ENCODE measurements at regions not wholly inside any gene's neighbourhood (a gene's known extent, or its start where the extent isn't known, plus 50 kb on each side); places are given as distances from the start of the nearest gene placed in this dataset.
"Not testable (repeated sequence)": the region's sequence is repeated elsewhere in the genome, so short reads cannot be mapped to it uniquely, and the experiment has no call there.

GRCh38 chr2:31810200-31810917 lies 200.4 kb downstream of the MEMO1 start:
- H3K4me1 ChIP-seq (ENCODE audit: insufficient read depth, low read length): no peaks in the 10 kb centered on the region
- Mint-ChIP-seq H3K4me3 (ENCODE audit: unreplicated experiment) (no peak overlapping the region), H3K4me1 (ENCODE audit: low read depth, unreplicated experiment) (peaks cover 9% of the 10 kb centered on the region), H3K9me3 (ENCODE audit: unreplicated experiment) (no peaks in the 10 kb centered on the region), H3K36me3 (ENCODE audit: low read depth, unreplicated experiment) (no peaks in the 10 kb centered on the region), H3K27me3 (ENCODE audit: low read depth, unreplicated experiment) (no peaks in the 10 kb centered on the region), H3K27ac (ENCODE audit: unreplicated experiment) (no peak overlapping the region)
- H3K4me2 ChIP-seq (ENCODE audit: low read length): no peak overlapping the region
- no peak overlapping the region for H2AFZ ChIP-seq (ENCODE audit: low read depth, low read length)
- no peaks in the 10 kb centered on the region for H3K9me3 ChIP-seq (ENCODE audit: insufficient read depth, low read depth, low read length)
- DNase-seq (ENCODE audit: low read depth) (no peak), FAIRE-seq (no peak)
- H4K20me1 ChIP-seq (ENCODE audit: insufficient read depth, low read length): no peaks in the 10 kb centered on the region
- no peak overlapping the region for H3K4me3 ChIP-seq (ENCODE audit: insufficient read depth, low read depth, low read length)
- no peaks in the 10 kb centered on the region for H3K36me3 ChIP-seq (ENCODE audit: insufficient read depth, low read length)
- H3K79me2 ChIP-seq (ENCODE audit: insufficient read depth, low read length): no peaks in the 10 kb centered on the region
- no peak overlapping the region for H3K9ac ChIP-seq (ENCODE audit: low read length)
- no peak overlapping the region for H3K27ac ChIP-seq (ENCODE audit: low read depth, low read length)
- no peaks in the 10 kb centered on the region for H3K27me3 ChIP-seq (ENCODE audit: insufficient read depth, low read length)
- TF ChIP-seq CTCF (IDR thresholded peaks at IDR 0.05; ENCODE audit: insufficient read depth, low read depth, low read length): no peak
- no peak for TF ChIP-seq EZH2 (IDR thresholded peaks at IDR 0.05; ENCODE audit: insufficient read depth, low read length)

GRCh38 chr2:31805688-31806087 lies 205.1 kb downstream of the MEMO1 start:
- Histone ChIP-seq H4K20me1 (ENCODE audit: insufficient read depth, low read length) (no peaks in the 10 kb centered on the region), H3K4me2 (ENCODE audit: low read length) (no peak overlapping the region), H3K36me3 (ENCODE audit: insufficient read depth, low read length) (no peaks in the 10 kb centered on the region), H3K27ac (ENCODE audit: low read depth, low read length) (no peak overlapping the region), H3K9ac (ENCODE audit: low read length) (no peak overlapping the region), H2AFZ (ENCODE audit: low read depth, low read length) (no peak overlapping the region), H3K9me3 (ENCODE audit: insufficient read depth, low read depth, low read length) (no peaks in the 10 kb centered on the region), H3K4me3 (ENCODE audit: insufficient read depth, low read depth, low read length) (no peak overlapping the region), H3K27me3 (ENCODE audit: insufficient read depth, low read length) (no peaks in the 10 kb centered on the region), H3K79me2 (ENCODE audit: insufficient read depth, low read length) (no peaks in the 10 kb centered on the region), H3K4me1 (ENCODE audit: insufficient read depth, low read length) (no peaks in the 10 kb centered on the region)
- Mint-ChIP-seq H3K9me3 (ENCODE audit: unreplicated experiment) (peaks cover 4% of the 10 kb centered on the region), H3K4me3 (ENCODE audit: unreplicated experiment) (no peak overlapping the region), H3K27me3 (ENCODE audit: low read depth, unreplicated experiment) (no peaks in the 10 kb centered on the region), H3K4me1 (ENCODE audit: low read depth, unreplicated experiment) (no peaks in the 10 kb centered on the region), H3K27ac (ENCODE audit: unreplicated experiment) (no peak overlapping the region), H3K36me3 (ENCODE audit: low read depth, unreplicated experiment) (no peaks in the 10 kb centered on the region)
- TF ChIP-seq EZH2 (IDR thresholded peaks at IDR 0.05; ENCODE audit: insufficient read depth, low read length) (no peak), CTCF (IDR thresholded peaks at IDR 0.05; ENCODE audit: insufficient read depth, low read depth, low read length) (no peak)
- FAIRE-seq (no peak), DNase-seq (ENCODE audit: low read depth) (no peak)

- not testable (repeated sequence) for H3K4me2 ChIP-seq (ENCODE audit: low read length); H3K4me1 ChIP-seq (ENCODE audit: insufficient read depth, low read length); H3K9me3 ChIP-seq (ENCODE audit: insufficient read depth, low read depth, low read length); DNase-seq (ENCODE audit: low read depth); FAIRE-seq; H4K20me1 ChIP-seq (ENCODE audit: insufficient read depth, low read length); H3K9ac ChIP-seq (ENCODE audit: low read length); H3K4me3 ChIP-seq (ENCODE audit: insufficient read depth, low read depth, low read length); H3K4me3 Mint-ChIP-seq (ENCODE audit: unreplicated experiment); H2AFZ ChIP-seq (ENCODE audit: low read depth, low read length); H3K27ac Mint-ChIP-seq (ENCODE audit: unreplicated experiment); H3K36me3 ChIP-seq (ENCODE audit: insufficient read depth, low read length); H3K27me3 Mint-ChIP-seq (ENCODE audit: low read depth, unreplicated experiment); H3K4me1 Mint-ChIP-seq (ENCODE audit: low read depth, unreplicated experiment); H3K27me3 ChIP-seq (ENCODE audit: insufficient read depth, low read length); H3K9me3 Mint-ChIP-seq (ENCODE audit: unreplicated experiment); H3K27ac ChIP-seq (ENCODE audit: low read depth, low read length); H3K79me2 ChIP-seq (ENCODE audit: insufficient read depth, low read length); H3K36me3 Mint-ChIP-seq (ENCODE audit: low read depth, unreplicated experiment)
Observed at GRCh38 chr2:31803481-31804153, 207.2 kb downstream of the MEMO1 start.
